ENCODE measurements at regions not wholly inside any gene's neighbourhood (a gene's known extent, or its start where the extent isn't known, plus 50 kb on each side); places are given as distances from the start of the nearest gene placed in this dataset.
"Not testable (repeated sequence)": the region's sequence is repeated elsewhere in the genome, so short reads cannot be mapped to it uniquely, and the experiment has no call there.

DNA sequence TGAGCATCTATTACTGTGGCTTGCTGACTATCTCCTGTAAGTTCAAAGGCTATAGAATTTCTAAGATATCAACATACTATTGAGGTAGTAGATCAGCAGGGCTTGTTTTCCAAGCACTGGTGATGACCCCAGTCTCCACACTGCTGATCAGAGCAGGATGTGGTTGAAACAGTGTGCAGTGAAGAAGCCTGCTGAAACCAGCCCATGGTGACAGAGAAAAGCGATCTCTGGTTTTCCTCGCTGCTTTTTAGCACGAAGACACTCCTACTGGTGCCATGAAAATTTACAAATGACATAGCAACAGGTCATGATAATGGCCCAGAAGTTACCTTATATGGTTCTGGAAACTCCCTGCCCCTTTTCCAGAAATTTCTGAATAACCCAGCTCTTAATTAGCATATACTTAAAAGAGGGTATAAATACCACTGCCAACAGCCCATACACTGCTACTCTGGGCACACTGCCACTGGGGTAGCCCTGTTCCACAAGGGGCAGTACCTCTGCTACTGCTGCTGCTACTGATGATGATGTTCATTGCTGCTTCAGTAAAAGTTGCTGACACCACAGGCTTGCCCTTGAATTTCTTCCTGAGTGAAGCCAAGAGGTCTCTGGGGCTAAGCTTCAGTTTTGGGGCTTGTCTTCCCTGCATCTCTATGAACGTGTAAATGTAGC, 1689.5 kb upstream of the PCDH10 start:
- TF ChIP-seq, protein P1, sequence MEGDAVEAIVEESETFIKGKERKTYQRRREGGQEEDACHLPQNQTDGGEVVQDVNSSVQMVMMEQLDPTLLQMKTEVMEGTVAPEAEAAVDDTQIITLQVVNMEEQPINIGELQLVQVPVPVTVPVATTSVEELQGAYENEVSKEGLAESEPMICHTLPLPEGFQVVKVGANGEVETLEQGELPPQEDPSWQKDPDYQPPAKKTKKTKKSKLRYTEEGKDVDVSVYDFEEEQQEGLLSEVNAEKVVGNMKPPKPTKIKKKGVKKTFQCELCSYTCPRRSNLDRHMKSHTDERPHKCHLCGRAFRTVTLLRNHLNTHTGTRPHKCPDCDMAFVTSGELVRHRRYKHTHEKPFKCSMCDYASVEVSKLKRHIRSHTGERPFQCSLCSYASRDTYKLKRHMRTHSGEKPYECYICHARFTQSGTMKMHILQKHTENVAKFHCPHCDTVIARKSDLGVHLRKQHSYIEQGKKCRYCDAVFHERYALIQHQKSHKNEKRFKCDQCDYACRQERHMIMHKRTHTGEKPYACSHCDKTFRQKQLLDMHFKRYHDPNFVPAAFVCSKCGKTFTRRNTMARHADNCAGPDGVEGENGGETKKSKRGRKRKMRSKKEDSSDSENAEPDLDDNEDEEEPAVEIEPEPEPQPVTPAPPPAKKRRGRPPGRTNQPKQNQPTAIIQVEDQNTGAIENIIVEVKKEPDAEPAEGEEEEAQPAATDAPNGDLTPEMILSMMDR (IDR thresholded peaks at IDR 0.05; ENCODE audit: control extremely low read depth, extremely low read depth, low read depth, missing control alignments) = no peak
- ChIA-PET CTCF (no interaction called here), POLR2A (no interaction called here)
- no peak for DNase-seq (ENCODE audit: extremely low spot score)

DNA sequence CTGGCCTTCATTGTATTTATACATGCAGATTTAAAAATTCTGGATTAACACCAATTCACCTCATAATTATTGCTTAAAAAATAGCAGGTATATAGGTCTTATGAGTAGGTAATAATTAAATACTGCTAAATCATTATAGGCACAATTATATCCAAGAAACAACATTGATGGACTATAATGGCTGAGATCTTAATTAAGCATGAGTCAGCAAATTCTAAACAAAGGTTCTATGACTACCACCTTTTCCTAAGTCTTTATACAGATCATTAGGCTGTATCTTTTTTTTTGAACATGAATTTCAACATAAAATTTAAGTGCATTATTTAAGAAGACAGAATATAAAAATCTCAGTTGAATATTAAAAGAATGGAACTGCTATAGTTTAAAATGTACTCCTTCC, 1678.7 kb upstream of the PCDH10 start:
- no peak for DNase-seq (ENCODE audit: extremely low spot score)
- ChIA-PET POLR2A (no interaction called here), CTCF (no interaction called here)
- TF ChIP-seq, protein P1 (IDR thresholded peaks at IDR 0.05; ENCODE audit: control extremely low read depth, extremely low read depth, low read depth, missing control alignments) = no peak

DNA sequence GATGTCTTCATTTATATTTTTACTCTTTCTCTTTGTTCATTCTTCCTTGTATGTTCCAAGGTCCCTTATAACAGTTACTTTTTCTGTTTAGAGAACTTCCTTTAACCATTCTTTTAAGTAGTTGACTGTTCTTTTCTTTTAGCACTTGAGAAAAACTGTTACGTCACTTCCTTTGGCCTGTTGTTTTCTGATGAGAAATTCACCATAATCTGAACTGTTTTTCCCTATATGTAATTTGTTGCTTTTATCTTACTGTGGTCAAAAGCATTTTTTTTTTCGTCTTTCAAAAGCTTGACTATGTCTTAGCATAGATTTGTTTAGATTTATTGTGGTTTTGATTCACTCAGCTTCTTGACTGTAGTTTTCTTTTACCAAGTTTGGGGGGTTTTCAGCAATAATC, 1660.3 kb upstream of the PCDH10 start:
- DNase-seq (ENCODE audit: extremely low spot score) = no peak
- TF ChIP-seq, protein P1 (IDR thresholded peaks at IDR 0.05; ENCODE audit: control extremely low read depth, extremely low read depth, low read depth, missing control alignments) = no peak
- ChIA-PET POLR2A (no interaction called here), CTCF (interaction anchor here (0.9 kb wide), 1 partner anchor 12 kb away, joined by 3 read pairs; no protein-coding TSS in a partner anchor)

DNA sequence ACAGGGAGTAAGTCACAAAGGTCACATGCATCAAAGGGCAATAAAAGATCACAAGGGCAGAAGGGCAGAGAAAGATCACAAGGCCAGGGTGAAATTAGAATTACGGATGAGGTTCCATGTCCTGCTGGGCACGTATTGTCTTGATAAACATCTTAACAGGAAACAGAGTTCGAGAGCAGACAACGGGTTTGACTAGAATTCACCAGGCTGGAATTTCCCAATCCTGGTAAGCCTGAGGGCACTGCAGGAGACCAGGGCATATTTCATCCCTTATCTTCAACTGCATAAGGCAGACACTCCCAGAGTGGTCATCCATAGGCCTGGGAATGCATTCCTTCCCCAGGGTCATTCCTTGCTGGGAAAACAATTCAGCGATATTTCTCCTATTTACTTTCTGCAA, 1652.9 kb upstream of the PCDH10 start:
- DNase-seq (ENCODE audit: extremely low spot score); POLR2A ChIA-PET: not testable (repeated sequence)
- CTCF ChIA-PET = interaction anchor here (0.8 kb wide), 1 partner anchor 32 kb away, joined by 3 read pairs; no protein-coding TSS in a partner anchor

DNA sequence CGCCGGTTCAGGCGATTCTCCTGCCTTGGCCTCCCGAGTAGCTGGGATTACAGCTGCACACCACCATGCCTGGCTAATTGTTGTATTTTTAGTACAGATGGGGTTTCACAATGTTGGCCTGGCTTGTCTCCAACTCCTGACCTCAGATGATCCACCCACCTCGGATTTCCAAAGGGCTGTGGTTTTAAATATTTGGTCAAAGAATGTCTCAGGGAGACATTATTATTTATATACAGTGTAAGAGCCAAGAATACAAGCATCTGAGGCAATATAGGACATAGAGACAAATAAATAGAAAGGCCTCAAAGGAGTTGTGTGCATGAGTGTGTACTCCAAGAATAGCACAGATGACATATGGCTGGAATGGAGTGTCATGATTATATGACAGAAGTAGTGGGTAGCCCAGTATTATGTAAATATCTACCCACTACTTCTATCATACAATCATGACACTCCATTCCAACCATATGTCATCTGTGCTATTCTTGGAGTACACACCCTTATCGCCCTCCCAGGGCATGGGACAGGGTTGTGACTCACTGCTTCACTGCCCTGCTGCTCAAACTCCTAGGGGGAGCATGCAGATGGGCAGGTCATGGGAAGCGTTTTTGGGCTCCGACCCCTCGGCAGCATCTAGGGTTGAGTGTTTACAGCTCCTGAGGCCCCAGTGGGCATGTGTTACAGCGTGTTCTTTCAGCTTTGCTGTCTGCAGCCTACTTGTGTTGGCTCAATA, 1649.8 kb upstream of the PCDH10 start:
- DNase-seq (ENCODE audit: extremely low spot score) = no peak
- ChIA-PET POLR2A (no interaction called here), CTCF (interaction anchor here (1.4 kb wide), 1 partner anchor 14 kb away, joined by 3 read pairs; no protein-coding TSS in a partner anchor)
- TF ChIP-seq, protein P1 (IDR thresholded peaks at IDR 0.05; ENCODE audit: control extremely low read depth, extremely low read depth, low read depth, missing control alignments) = no peak

DNA sequence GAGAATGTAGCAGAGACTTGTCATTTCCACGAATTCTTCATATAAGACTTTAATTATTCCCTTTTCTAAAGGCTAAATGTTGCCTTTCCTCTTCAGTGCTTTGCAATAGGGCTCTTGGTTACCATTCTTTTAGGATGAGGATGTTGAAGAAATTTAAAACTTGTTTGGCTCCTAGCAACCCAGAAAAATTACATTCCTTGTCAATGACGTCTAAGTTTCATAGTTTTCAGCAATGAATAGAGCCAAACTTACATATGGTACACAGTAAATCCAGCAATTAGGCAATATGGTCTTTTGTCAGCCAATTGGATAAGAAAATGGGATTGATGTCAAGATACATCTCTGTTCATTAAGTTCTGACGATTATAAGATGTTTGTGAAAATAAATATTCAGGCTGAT, 1639.6 kb upstream of the PCDH10 start:
- ChIA-PET POLR2A (no interaction called here), CTCF (no interaction called here)
- TF ChIP-seq, protein P1 (IDR thresholded peaks at IDR 0.05; ENCODE audit: control extremely low read depth, extremely low read depth, low read depth, missing control alignments) = no peak
- no peak for DNase-seq (ENCODE audit: extremely low spot score)

DNA sequence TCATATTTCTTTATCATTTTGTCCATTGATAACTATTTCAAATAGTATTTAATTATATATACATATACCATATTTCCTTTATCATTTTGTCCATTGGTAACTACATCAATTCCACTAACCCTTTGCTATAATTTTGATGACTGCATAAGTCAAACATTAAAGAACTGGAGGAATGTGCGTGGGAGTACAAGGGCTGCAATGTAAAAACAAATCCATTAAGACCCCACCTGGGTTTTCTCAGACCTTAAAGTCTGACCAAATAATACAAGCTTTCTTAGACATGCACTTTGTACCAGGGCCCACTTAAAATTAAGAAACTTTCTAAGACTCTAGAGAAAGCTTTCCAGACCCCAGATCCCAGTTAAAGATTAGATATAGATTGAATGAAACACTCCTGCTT, 1622.4 kb upstream of the PCDH10 start:
- POLR2A ChIA-PET = no interaction called here
- CTCF ChIA-PET = interaction anchor here (1.0 to 1.3 kb wide), 3 partner anchors 10 to 21 kb away, joined by 3 to 4 read pairs (median 3); no protein-coding TSS in a partner anchor
- DNase-seq (ENCODE audit: extremely low spot score) = no peak

More for the DNA sequence above, 1622.4 kb upstream of the PCDH10 start:
- TF ChIP-seq, protein P1 (IDR thresholded peaks at IDR 0.05; ENCODE audit: control extremely low read depth, extremely low read depth, low read depth, missing control alignments) = no peak

All from GM10248 (cell line).